ENCODE measurements at regions not wholly inside any gene's neighbourhood (a gene's known extent, or its start where the extent isn't known, plus 50 kb on each side); places are given as distances from the start of the nearest gene placed in this dataset.
"Not testable (repeated sequence)": the region's sequence is repeated elsewhere in the genome, so short reads cannot be mapped to it uniquely, and the experiment has no call there.

- not testable (repeated sequence) for DNase-seq (ENCODE audit: low spot score)
Observed at GRCh38 chr15:44817797-44818196, 81.5 kb downstream of the TRIM69 start.

DNA sequence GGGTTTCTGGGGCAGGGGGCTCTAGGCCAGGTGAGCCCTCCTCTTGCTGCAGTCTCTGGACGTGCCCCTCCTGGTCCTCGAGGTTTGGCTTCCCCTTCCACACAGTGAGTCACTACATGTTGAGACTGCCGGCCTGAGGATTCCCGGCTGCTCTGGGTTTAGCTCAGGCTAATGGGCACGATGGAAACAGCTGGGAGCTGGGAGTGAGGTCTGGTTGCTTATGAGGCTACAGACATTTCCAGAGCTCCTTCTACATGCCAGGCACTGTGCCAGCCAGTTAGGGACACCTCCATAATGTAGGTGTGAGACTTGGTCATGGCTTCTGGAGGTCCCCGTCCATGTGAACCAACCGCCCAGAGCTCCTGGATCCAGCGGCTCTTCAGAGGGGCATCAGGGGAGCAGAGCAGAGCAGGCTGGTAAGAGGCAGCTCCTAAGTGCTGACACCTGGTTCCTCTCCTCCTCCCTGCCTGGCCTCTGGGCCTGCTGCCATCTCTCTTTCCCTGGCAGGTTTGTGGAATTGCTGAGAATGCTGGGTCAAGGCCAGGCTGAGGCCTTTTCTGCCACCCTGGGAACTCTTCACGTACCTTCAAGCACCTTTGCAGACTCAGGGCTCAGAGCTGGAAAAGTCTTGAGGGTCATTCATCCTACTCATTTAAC is 83.1 kb downstream of the TRIM69 start:
- not testable (repeated sequence) for DNase-seq (ENCODE audit: low spot score)

DNA sequence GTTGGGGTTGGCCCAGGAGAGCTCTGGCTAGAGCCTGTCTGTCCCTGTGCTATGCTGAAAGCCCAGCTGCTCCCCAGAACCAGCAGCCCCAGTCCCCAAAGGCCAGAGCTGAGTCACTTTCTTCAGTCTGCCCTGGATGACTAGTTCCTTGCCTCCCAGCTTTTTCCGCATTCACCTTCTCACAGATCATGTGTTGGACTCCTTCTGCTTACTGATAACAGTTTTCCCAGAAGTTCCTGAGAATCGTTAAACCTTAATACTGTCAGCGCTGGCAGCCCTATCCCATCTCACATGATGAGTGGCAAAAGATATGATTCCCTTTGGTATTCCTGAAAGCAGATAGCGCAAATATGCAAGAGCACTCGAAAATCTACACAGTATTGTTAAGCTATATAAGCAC is 84.2 kb downstream of the TRIM69 start:
- not testable (repeated sequence) for DNase-seq (ENCODE audit: low spot score)

DNA sequence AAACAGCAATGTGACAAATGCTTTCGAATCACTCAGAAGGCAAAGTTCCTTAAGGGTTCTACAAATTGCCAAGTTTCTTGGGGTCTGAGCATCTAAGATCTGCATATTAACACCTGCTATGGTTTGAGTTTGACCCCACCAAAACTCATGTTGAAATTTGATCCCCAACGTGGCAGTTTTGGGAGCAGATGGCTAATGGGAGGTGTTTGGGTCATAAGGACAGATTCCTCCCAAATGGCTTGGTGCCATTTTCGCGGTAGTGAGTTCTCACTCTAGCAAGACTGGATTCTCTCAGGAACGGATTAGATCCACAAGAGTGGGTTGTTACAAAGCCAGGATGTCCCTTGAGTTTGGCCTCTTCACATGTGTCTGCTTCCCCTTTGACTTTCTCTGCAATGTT is 84.6 kb downstream of the TRIM69 start:
- DNase-seq (ENCODE audit: low spot score): not testable (repeated sequence)

- not testable (repeated sequence) for DNase-seq (ENCODE audit: low spot score)
Observed at GRCh38 chr15:44824277-44825145, 88.2 kb downstream of the TRIM69 start.

DNA sequence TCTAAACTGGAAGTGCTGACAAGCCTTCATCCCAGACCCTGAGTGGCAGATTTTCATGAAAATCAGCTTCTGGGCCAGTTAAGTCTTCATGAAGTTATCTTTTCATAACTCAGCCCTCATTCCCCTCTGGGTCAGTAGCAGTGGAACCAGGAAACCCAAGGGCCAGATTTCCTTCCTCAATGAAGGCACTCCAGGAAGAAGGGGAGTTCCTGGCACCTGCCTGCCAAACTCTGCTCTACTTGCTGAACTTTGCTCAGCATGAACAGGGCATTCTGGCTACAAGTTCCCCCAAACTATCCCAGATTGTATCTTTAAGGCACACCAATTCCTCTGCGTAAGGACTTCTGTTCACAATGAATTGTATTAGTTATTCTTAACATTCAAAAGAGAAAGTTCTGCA is 90.3 kb downstream of the TRIM69 start:
- DNase-seq (ENCODE audit: low spot score): not testable (repeated sequence)

- not testable (repeated sequence) for DNase-seq (ENCODE audit: low spot score)
Observed at GRCh38 chr15:44828229-44828914, 92.0 kb downstream of the TRIM69 start.

- DNase-seq (ENCODE audit: low spot score): not testable (repeated sequence)
Observed at GRCh38 chr15:44829150-44829549, 92.8 kb downstream of the TRIM69 start.

DNA sequence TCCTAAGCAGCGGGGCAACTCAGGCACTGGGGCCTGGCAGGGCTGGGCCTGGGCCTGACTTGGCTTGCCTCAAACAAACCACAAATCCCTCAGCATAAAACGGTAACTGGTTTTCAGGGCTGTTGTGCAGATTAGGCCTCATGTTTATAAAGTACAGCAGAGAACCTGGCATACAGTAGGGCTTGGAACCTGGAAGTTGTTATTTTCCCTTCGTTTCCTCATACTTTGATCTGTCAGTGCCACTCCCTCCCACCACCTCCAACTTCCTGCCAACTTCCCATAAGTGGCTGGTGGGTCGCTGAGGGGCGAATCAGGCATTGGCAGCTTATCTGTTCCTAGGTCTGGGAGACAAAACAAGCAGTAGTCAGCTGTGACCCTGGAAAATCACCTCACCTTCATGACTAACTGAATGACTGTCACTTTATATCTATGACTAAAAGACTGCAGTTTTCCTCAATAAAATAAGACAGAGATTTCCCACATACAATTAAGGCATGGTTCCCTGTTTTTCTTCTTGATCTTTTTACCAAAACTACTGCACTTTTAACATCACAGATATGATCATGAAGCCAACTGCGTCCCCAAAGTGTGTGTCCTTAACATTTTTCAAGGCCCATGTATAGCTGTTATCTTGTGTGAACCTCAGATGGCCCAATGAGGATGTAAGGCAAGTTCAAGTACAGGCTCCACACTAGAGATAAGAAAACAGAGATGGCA is 94.5 kb downstream of the TRIM69 start:
- not testable (repeated sequence) for DNase-seq (ENCODE audit: low spot score)

GRCh38 chr15:44831409-44831741 is 95.0 kb downstream of the TRIM69 start:
- DNase-seq (ENCODE audit: low spot score): not testable (repeated sequence)

DNA sequence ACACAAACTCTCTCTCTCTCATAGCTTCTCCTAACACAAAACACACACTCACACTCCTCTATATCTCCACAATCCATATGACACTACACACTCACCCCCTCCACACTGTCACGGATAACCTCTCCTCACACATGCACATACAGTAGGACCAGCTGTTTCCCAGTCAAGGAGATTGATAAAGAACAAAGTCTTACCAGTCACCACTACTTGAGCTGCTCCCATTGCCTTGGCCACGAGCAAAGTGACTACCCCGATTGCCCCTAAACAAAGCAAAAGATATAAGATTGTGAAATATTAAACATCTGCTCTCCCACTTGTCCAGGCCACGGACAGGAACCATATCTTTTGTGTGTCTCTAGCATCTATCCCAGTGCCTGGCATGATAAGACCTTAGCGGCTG is 95.8 kb downstream of the TRIM69 start:
- DNase-seq (ENCODE audit: low spot score): not testable (repeated sequence)

DNA sequence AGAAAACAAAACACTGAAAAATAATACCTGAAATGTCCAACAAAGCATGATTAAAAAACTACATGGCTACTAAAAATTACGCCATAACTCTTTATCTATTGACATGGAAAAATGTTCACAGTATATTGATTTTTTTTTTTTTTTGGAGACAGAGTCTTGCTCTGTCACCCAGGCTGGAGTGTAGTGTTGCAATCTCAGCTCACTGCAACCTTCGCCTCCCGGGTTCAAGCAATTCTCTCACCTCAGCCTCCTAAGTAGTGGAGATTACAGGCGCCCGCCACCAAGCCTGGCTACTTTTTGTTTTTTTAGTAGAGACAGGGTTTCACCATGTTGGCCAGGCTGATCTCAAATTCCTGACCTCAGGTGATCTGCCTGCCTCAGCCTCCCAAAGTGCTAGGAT is 96.8 kb downstream of the TRIM69 start:
- not testable (repeated sequence) for DNase-seq (ENCODE audit: low spot score)

DNA sequence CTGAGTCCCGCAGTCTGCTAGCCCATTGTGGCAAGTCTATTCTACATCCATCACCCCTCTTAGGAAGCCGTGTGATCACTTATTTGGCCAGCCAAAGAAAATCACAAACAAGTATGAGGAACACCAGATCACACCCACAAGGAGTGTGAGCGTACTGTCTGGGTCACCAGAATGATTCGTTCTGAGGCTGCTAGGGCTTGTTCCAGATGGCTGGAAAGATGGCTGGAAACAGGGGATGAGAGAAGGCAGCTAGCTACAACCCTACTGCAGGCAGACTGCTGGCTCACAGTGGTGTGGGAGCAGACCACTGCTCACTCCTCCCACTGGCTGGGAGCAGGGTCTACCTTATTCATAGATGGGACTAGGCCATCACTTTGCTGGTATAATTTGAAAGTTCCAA is 97.4 kb downstream of the TRIM69 start:
- not testable (repeated sequence) for DNase-seq (ENCODE audit: low spot score)

- DNase-seq (ENCODE audit: low spot score): not testable (repeated sequence)
Observed at GRCh38 chr15:44835082-44835481, 98.8 kb downstream of the TRIM69 start.

- no peak for DNase-seq (ENCODE audit: low spot score)
Observed at GRCh38 chr15:44836094-44836493, 99.8 kb downstream of the TRIM69 start.

DNA sequence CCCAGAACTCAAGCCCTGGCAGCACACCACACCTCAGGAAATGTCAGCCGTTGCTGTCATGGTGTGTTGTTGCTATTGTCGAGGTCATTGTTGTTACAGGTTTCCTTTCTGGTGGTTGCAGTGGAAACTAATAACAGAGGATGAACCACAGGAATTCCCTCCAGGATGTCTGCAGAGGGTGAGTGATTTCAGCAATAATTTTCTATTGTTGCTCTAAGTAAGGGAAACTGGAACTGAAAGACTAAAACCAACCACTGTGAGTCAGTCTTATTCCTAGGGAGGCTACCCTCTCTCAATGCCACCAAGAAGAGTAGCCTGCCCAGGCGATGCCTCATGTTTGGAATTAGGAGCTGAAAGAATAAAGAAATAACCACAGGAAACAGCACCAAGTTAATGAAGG is 102.6 kb downstream of the TRIM69 start:
- DNase-seq (ENCODE audit: low spot score): not testable (repeated sequence)

- DNase-seq (ENCODE audit: low spot score): not testable (repeated sequence)
Observed at GRCh38 chr15:44841762-44842161, 105.4 kb downstream of the TRIM69 start.

GRCh38 chr15:44842883-44843282 is 106.6 kb downstream of the TRIM69 start:
- not testable (repeated sequence) for DNase-seq (ENCODE audit: low spot score)

- DNase-seq (ENCODE audit: low spot score): not testable (repeated sequence)
Observed at GRCh38 chr15:44844936-44845335, 108.6 kb downstream of the TRIM69 start.

- DNase-seq (ENCODE audit: low spot score): not testable (repeated sequence)
Observed at GRCh38 chr15:44846156-44846555, 109.8 kb downstream of the TRIM69 start.

- DNase-seq (ENCODE audit: low spot score): not testable (repeated sequence)
Observed at GRCh38 chr15:44847555-44847954, 108.9 kb upstream of the TERB2 start.

GRCh38 chr15:44848859-44849258 is 107.6 kb upstream of the TERB2 start:
- DNase-seq (ENCODE audit: low spot score): not testable (repeated sequence)

All from HuH-7 (cell line).